ENCODE measurements at regions not wholly inside any gene's neighbourhood (a gene's known extent, or its start where the extent isn't known, plus 50 kb on each side); places are given as distances from the start of the nearest gene placed in this dataset.

DNA sequence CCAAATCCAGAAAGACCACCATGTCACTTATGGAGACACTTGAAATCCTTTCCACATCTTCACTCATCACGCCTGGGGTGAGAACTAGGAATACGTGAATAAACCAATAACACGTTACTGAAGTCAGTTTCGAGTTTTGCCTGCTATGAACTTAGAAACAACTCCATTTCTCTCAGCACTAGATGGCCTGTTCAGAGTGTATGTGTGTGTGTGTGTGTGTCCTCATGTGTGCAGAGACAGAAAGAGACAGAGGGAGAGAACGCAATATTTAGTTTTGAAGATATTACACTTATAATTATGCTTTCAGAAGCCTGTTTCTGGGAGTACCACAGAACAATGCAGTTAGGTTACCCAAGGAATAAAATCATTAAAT, 81.2 kb upstream of the CCN6 start:
- Mint-ChIP-seq H3K27me3 (no peaks in the 10 kb centered on the region), H3K4me1 (ENCODE audit: low read depth) (peaks cover 59% of the 10 kb centered on the region), H3K4me3 (no peak overlapping the region), H3K36me3 (ENCODE audit: low read depth) (no peaks in the 10 kb centered on the region), H3K9me3 (no peaks in the 10 kb centered on the region), H3K27ac (peak overlapping the region; percentile 79)
- intact Hi-C loops (cut with micrococcal nuclease) = loop anchor here (5.0 kb wide), 1 partner anchor 100 kb away; the partner anchor contains the start of gene FYN

- H3K4me1 Mint-ChIP-seq (ENCODE audit: low read depth) = peaks cover 59% of the 10 kb centered on the region
- no peak overlapping the region for H3K4me3 Mint-ChIP-seq
- peak overlapping the region; percentile 79 for H3K27ac Mint-ChIP-seq
- H3K36me3 Mint-ChIP-seq (ENCODE audit: low read depth) = no peaks in the 10 kb centered on the region
- H3K9me3 Mint-ChIP-seq = no peaks in the 10 kb centered on the region
- intact Hi-C loops (cut with micrococcal nuclease) = loop anchor here (5.0 kb wide), 1 partner anchor 101 kb away; the partner anchor contains the start of gene FYN
- H3K27me3 Mint-ChIP-seq = no peaks in the 10 kb centered on the region
Observed at GRCh38 chr6:111973118-111973761, 80.7 kb upstream of the CCN6 start.

DNA sequence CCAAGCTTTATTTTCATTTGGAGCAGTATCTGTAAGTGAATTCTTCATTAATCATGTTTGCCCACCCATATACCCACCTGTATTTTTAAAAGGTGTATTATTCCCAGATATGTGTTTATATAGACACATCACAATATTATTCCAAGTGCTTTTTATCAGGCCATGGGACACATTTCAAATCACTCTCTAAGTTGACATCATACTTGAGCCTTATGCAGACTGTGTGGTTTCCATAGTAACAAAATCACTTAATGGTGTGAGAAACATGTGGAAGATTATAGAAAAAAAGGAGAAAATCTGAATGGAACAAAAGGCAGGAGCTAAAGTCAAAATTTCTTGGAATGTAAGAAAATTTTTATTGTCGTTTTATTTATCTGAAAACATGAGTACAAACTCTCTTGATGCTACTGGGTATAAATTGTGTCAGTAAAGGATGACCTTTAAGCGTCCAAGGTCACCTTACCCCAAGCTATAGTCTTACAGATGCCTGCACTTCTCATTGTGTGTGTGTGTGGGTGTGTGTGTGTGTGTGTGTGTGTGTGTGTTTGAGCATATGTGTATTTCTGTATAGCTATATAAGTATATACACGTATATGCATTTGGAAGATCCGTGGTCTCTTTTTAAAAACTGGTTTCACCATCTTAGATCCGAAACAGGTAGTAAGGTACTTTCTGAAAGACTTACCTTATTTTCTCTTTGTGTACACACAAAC, 79.8 kb upstream of the CCN6 start:
- no peaks in the 10 kb centered on the region for H3K36me3 Mint-ChIP-seq (ENCODE audit: low read depth)
- H3K27me3 Mint-ChIP-seq = no peaks in the 10 kb centered on the region
- no peaks in the 10 kb centered on the region for H3K9me3 Mint-ChIP-seq
- H3K4me1 Mint-ChIP-seq (ENCODE audit: low read depth) = peaks cover 59% of the 10 kb centered on the region
- intact Hi-C loops (cut with micrococcal nuclease) = loop anchor here (5.0 kb wide), 1 partner anchor 102 kb away; the partner anchor contains the start of gene FYN
- H3K27ac Mint-ChIP-seq = no peak overlapping the region
- no peak overlapping the region for H3K4me3 Mint-ChIP-seq

DNA sequence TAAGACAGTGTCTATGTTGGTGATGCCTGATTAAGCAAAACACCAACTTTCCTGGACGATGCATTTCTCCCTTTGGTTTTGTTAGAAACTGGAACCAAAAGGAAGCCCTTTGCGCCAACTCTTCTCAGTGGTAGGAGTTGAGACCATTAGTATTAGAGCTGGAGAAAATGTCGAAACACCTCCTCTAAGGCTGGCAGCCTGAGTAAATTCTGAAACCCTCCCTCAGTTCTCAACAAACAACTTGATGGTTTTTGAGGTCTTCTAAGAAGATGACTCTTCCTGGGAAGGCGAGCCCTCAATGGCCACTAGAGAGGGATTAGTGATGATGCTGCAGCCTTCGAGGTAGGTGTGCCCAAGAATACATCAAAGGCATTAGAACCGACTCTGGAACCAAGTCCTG, 78.4 kb upstream of the CCN6 start:
- Mint-ChIP-seq H3K9me3 (no peaks in the 10 kb centered on the region), H3K4me1 (ENCODE audit: low read depth) (peaks cover 63% of the 10 kb centered on the region), H3K36me3 (ENCODE audit: low read depth) (no peaks in the 10 kb centered on the region), H3K4me3 (no peak overlapping the region), H3K27me3 (no peaks in the 10 kb centered on the region), H3K27ac (no peak overlapping the region)
- intact Hi-C loops (cut with micrococcal nuclease) = no loop called here

- H3K4me3 Mint-ChIP-seq = no peak overlapping the region
- H3K9me3 Mint-ChIP-seq = no peaks in the 10 kb centered on the region
- no peaks in the 10 kb centered on the region for H3K27me3 Mint-ChIP-seq
- intact Hi-C loops (cut with micrococcal nuclease) = no loop called here
- no peak overlapping the region for H3K27ac Mint-ChIP-seq
- peaks cover 56% of the 10 kb centered on the region for H3K4me1 Mint-ChIP-seq (ENCODE audit: low read depth)
- H3K36me3 Mint-ChIP-seq (ENCODE audit: low read depth) = no peaks in the 10 kb centered on the region
Observed at GRCh38 chr6:111976139-111976538, 77.8 kb upstream of the CCN6 start.

GRCh38 chr6:111978532-111979149, 75.3 kb upstream of the CCN6 start:
- Mint-ChIP-seq H3K4me1 (ENCODE audit: low read depth) (peaks cover 31% of the 10 kb centered on the region), H3K27ac (no peak overlapping the region), H3K9me3 (no peaks in the 10 kb centered on the region), H3K27me3 (no peaks in the 10 kb centered on the region), H3K36me3 (ENCODE audit: low read depth) (no peaks in the 10 kb centered on the region), H3K4me3 (no peak overlapping the region)
- intact Hi-C loops (cut with micrococcal nuclease) = no loop called here

DNA sequence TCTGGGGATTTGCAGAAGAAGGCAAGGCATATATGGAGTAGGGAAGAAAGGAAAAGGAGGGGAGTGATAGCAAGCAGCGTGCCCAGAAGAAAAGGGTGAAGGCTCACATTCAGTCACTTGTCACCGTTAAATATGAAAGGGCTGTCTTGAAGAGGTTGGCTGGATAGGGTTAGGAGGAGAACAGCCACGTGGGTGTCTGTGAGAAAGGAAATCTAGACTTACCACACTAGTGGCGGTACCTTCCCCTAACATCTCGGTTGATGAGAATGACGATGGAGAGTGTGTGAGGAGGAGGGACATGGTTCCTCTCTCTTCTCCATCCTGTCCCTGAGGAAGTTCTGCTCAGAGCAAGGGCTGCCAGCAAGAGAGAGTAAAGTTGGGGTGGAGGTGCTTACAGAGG, 74.3 kb upstream of the CCN6 start:
- H3K4me3 Mint-ChIP-seq = no peak overlapping the region
- peaks cover 23% of the 10 kb centered on the region for H3K4me1 Mint-ChIP-seq (ENCODE audit: low read depth)
- no peaks in the 10 kb centered on the region for H3K9me3 Mint-ChIP-seq
- H3K36me3 Mint-ChIP-seq (ENCODE audit: low read depth) = no peaks in the 10 kb centered on the region
- H3K27ac Mint-ChIP-seq = no peak overlapping the region
- no peaks in the 10 kb centered on the region for H3K27me3 Mint-ChIP-seq
- intact Hi-C loops (cut with micrococcal nuclease) = no loop called here

- Mint-ChIP-seq H3K27ac (no peak overlapping the region), H3K4me1 (ENCODE audit: low read depth) (peaks cover 23% of the 10 kb centered on the region), H3K9me3 (no peaks in the 10 kb centered on the region), H3K27me3 (no peaks in the 10 kb centered on the region), H3K36me3 (ENCODE audit: low read depth) (no peaks in the 10 kb centered on the region), H3K4me3 (no peak overlapping the region)
- intact Hi-C loops (cut with micrococcal nuclease) = no loop called here
Observed at GRCh38 chr6:111980143-111980542, 73.8 kb upstream of the CCN6 start.

DNA sequence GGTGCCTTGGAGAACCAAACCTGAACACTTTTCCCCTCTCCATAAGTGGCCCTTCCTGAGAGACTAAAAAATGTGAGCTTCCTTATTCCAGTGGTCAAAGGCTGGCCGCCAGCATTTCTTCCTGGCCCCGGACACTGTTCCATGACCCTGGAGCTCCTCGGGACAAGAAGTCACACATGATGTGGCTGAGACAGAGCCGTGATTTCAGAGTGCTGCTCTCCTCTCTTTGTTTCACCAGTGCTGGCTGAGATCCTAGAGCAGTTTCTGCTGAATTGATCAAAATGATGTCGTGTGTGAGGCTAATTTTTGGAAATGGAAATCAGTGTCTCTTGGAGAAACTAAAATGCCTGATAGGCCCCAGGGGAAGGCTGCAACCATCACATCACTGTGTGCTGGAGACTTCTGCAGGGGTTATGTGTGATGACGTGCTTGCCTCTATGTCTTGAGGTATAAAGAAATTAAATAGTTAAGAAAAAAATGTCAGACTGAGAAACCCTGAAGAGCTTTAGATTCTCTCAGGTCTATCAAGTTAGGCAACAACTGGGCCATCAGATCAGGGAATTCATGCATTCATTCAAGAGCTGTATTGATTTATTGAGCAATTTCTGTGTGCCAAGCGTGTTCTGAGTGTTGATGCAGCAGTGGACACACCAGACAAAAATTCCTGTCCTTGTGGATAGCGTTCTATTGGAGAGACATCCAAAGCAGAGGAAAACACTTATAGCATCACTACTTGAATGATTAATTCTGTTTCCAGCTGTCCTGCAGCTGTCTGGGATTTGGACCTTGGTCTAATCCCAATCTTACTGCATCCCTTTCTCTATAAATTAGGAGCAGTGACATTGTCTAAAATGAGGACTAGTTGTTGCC, 72.7 kb upstream of the CCN6 start:
- H3K36me3 Mint-ChIP-seq (ENCODE audit: low read depth) = no peaks in the 10 kb centered on the region
- H3K27me3 Mint-ChIP-seq = no peaks in the 10 kb centered on the region
- H3K27ac Mint-ChIP-seq = no peak overlapping the region
- peaks cover 22% of the 10 kb centered on the region for H3K4me1 Mint-ChIP-seq (ENCODE audit: low read depth)
- intact Hi-C loops (cut with micrococcal nuclease) = no loop called here
- H3K9me3 Mint-ChIP-seq = no peaks in the 10 kb centered on the region
- no peak overlapping the region for H3K4me3 Mint-ChIP-seq

GRCh38 chr6:111982681-111983080, 71.2 kb upstream of the CCN6 start:
- peaks cover 14% of the 10 kb centered on the region for H3K4me1 Mint-ChIP-seq (ENCODE audit: low read depth)
- H3K36me3 Mint-ChIP-seq (ENCODE audit: low read depth) = no peaks in the 10 kb centered on the region
- H3K9me3 Mint-ChIP-seq = no peaks in the 10 kb centered on the region
- intact Hi-C loops (cut with micrococcal nuclease) = no loop called here
- H3K27me3 Mint-ChIP-seq = no peaks in the 10 kb centered on the region
- H3K27ac Mint-ChIP-seq = no peak overlapping the region
- H3K4me3 Mint-ChIP-seq = no peak overlapping the region

GRCh38 chr6:111983193-111983592, 70.7 kb upstream of the CCN6 start:
- no peaks in the 10 kb centered on the region for H3K27me3 Mint-ChIP-seq
- intact Hi-C loops (cut with micrococcal nuclease) = no loop called here
- H3K4me3 Mint-ChIP-seq = no peak overlapping the region
- H3K9me3 Mint-ChIP-seq = no peaks in the 10 kb centered on the region
- H3K27ac Mint-ChIP-seq = no peak overlapping the region
- H3K36me3 Mint-ChIP-seq (ENCODE audit: low read depth) = no peaks in the 10 kb centered on the region
- H3K4me1 Mint-ChIP-seq (ENCODE audit: low read depth) = peaks cover 14% of the 10 kb centered on the region

DNA sequence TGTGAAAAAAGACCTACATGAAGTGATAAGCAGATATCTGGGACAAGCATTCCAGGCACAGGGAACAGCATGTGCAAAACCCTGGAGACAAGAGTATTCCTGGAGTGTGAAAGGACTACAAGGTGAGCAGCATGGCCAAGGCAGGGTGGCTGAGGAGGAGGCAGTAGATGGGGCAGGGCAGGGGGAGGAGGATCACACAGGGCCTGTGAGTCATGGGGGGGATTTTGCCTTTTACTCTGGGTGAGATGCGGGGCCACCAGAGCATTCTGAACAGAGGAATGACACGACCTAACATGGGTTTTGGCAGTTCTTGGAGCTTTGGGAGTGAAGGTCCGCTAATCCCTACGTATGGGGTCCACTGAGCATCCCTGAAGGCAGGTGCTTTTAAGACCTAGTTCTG, 69.8 kb upstream of the CCN6 start:
- intact Hi-C loops (cut with micrococcal nuclease) = no loop called here
- Mint-ChIP-seq H3K4me3 (no peak overlapping the region), H3K36me3 (ENCODE audit: low read depth) (no peaks in the 10 kb centered on the region), H3K27me3 (no peaks in the 10 kb centered on the region), H3K27ac (no peak overlapping the region), H3K4me1 (ENCODE audit: low read depth) (peaks cover 14% of the 10 kb centered on the region), H3K9me3 (no peaks in the 10 kb centered on the region)

DNA sequence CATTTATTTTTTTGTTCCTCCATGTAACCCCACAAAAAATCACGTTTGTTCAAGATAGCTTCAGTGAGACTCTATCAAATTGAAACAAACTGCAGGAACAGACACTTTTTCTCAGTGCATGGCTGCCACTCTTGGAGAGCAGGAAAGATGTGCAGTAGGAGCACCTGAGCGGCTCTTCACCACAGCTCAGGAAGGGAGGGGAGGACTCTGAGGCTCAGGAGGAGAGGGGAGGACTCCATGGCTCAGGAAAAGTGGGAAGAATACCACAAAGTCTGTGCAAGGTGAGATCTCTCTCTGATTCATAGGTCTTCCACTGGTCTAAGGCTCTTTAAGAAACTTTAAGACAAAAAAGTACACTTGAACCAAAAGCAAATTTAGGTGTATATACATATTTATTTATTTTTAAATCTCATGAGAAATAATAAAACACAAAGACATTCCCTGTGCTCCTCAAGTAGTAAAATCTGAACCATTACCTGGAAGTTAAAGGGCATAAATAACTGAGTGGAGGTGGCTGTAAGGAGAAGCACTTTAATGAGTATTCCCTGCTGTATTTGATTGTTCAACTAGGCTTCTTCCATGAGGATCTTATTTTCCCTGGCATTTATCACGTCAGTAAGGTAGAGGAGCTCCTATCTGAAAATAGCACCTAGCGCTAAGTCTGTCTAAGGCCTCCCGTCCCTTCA, 69.2 kb upstream of the CCN6 start:
- Mint-ChIP-seq H3K27ac (no peak overlapping the region), H3K9me3 (no peaks in the 10 kb centered on the region)

More for the DNA sequence above, 69.2 kb upstream of the CCN6 start:
- no peaks in the 10 kb centered on the region for H3K27me3 Mint-ChIP-seq
- H3K36me3 Mint-ChIP-seq (ENCODE audit: low read depth) = no peaks in the 10 kb centered on the region
- no peak overlapping the region for H3K4me3 Mint-ChIP-seq
- intact Hi-C loops (cut with micrococcal nuclease) = no loop called here
- H3K4me1 Mint-ChIP-seq (ENCODE audit: low read depth) = peaks cover 14% of the 10 kb centered on the region
